NCI-H69 (cell line): ENCODE measurements at regions not wholly inside any gene's neighbourhood (a gene's known extent, or its start where the extent isn't known, plus 50 kb on each side); places are given as distances from the start of the nearest gene placed in this dataset.

Source experiments
- DNase-seq: peaks from one replicate; lab custom pipeline; 2025; lab: John Stamatoyannopoulos, UW

DNA sequence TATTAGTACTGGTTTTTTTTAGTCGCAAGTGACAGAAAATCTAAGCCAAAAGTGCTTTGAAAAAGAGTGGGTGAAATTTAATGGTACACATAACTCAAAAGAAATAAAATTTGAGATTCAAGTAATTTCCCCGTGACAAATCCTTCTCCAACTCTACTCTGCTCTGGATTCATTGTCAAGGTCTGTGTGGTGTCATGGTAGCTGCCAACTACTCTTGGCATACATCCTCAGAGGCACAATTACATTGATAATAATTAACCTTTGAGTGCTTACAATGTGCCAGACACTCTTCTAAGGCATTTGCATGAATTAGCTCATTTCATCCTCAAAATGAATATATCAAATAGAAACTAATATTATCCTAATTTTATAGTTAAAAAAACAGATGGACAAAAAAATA lies 1153.9 kb upstream of the NCAM2 start:
- no peak for DNase-seq

DNA sequence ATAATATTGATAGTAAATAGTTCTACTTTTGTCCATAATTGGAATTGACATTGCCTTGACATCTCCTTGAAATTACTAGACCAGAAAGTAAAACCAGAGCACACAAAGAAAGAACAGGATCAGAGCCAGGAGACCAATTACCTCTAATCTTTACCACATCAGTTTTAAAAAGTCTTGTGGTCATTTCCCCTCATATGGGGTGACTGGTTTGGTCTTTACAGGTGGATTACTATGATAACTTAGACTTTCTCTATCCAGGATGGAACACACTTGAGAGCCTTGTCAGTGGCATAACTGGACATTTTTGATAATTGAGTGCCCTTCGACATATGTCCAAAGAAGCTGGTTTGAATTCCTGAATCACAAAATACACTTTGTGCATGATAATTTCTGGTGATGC lies 1148.1 kb upstream of the NCAM2 start:
- no peak for DNase-seq

DNA sequence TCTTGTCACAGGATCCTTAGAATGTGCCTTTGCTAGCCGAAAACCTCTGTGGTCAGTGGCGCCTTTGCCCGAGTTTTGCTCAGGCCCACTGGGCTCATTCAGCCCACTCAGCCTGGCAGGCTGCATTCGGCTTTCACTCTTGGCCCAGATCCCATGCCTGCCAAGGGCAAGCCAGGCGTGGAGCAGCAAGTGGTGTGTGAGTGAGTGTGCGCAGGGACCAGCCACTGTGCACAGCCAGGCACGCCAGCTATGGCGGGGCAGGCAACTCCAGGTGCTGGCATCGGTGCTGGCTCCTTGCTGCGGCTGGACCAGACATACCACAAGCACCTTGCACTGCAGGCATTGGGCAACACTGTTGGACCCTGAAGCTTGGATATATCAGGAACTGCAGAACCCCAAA lies 1145.1 kb upstream of the NCAM2 start:
- no peak for DNase-seq

DNA sequence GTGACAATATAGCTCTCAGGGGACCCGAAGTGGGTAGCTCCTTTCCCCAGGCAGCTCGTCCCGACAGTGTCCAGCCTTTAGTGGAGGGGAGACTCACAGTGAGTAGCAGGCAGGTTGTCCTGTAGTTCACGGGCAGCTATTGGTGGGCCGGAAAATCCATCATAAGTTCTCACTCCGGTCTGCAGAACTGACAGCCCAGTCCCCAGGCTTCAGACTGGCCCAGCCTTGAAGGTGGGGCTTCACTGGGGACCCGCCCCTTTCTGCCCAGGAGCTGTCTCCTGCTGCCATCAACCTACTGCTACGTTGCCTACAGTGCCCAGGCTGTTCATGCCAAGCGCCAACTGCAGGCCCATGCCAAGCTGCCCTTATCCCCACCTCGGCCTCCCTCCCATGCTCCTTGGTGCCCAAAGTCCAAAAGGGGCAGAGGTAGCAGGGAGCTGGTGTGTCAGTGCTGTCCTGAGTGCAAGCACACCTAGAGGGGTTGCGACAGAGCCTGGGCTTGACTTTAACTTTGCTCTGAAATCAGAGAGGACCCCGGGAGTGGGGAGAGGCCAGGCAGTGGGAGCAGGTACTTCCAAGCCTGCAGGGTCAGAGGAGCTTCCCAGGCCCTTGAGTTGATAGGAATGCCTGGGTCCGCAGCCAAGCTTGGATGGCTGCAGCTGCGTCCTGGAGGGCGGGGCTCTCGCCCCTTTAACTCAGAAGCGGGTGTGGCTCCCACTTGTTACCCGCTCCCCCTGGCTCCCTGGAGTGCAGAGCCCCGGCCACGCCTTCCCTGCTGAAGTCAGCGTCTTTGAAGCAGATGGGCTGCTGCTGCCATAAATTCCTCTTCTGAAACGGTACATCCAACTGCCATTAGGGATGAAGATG lies 1144.3 kb upstream of the NCAM2 start:
- DNase-seq: peak; percentile 96

DNA sequence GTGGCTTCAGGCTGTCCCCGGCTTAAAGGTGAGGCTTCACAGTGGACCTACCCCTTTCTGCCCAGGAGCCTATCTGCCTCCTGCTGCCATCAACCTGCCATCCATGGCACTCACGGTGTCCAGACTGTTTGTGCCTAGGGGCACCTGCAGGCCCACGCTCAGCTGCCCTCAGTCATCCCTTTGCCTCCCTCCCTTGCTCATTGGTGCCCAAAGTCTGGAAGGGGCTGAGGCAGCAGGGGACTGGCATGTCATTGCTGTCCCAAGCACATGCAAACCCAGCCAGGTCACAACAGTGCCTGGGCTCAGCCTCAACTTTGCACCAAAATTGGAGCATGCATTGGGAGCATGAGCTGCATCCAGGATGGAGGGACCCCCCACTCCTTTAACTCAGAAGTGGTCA lies 1142.7 kb upstream of the NCAM2 start:
- no peak for DNase-seq

DNA sequence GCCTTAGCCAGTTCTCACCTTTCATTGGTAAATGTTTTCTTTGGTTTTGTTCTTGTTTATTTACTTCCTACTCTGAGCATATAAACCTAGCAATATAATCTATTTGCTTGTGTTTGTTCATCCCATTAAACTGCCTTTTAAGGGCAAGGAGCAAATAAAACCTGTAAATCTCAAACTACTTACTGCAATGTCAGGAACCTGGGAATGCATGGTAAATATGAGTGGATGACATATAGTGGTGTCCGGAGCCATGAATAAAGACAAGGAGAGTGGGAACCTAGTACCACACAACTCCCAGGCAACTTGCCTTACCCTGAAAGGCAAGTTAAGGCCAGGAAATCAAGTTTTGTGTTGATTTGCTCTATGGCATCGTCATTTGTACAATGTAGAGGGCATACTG lies 1133.7 kb upstream of the NCAM2 start:
- peak; percentile 46 for DNase-seq

DNA sequence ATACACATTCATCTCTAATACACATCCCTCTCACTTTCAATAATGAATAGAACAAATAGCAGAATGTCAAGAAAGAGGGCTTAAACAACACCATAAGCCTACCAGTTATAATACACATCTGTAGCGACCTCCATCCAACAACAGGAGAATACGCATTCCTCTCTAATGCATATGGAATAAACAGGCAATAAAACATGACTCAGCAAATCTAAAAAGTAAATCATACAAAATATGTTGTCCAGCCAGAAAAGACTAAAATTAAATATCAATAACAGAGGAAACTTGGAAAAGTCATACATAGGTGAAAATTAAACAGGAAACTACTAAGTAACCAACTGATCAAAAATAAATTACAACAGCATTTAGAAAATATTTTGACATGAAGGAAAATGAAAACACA lies 1127.5 kb upstream of the NCAM2 start:
- DNase-seq: no peak

DNA sequence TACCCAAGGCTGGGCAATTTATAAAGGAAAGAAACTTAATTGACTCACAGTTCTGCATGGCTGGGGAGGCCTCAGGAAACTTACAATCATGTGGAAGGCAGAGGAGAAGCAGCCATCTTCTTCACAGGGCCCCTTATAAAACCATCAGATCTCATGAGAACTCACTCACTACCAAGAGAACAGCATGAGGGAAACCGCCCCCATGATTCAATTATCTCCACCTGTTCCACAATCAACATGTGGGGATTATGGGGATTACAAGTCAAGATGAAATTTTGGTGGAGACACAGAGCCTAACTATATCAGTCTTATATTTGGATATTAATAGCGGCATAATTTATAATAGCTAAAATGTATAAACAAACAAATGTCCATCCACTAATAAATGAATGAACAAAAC lies 1123.7 kb upstream of the NCAM2 start:
- DNase-seq: no peak

DNA sequence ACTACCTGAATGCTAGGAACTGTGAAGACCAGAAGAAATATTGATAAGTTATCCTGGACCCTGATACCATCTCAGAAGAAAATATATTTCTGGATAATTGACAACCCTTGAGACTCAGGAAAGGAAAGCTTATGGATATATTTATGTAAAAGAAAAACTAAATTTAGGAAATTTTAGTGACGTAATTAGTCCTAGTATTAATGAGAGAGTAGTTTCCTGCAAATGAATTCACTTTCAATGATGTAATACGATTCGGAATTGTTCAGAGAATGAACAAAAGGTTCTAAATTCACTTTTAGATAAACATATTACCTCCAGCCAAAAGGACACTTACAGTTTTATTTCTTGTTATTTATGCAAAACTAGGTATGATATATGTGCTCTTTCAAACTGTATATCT lies 1120.1 kb upstream of the NCAM2 start:
- no peak for DNase-seq

DNA sequence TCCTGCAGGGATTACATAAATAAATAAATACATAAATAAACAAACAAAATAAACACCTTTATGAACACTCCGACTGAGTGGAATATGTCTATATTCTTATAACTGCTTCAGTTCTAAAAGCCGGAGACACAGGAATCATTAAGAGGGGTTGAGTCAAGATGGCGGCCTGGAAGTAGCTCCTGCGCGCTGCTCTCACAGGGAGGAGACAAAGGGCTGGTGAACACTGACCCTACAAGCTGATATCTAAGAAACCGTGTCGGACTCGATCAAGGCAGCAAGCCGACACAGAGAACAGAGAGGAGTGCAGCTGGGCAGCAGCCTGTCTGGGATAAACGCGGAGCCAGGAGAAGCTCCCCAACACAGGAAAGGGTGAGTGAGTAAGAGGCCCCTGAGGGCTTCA lies 1098.6 kb upstream of the NCAM2 start:
- DNase-seq: no peak

DNA sequence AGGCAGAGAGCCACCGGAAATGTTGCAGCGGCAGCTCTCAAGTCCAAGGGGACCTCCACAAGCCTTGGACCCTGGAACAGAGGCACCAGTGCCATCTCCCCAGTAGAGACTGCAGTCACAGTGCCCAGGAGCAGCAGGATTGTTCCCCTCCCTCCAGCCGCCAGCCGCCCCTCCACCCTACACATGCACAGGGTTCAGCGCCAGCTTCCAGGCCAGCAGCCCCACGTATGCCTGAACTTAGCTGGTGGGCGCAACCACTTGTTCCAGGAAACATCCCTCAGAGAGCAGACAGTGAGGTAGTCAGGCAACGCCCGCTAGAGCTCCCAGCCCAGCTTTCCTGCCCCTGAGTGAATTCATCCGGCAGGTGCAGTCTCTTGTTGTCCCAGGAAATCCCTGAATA lies 1098.1 kb upstream of the NCAM2 start:
- no peak for DNase-seq

DNA sequence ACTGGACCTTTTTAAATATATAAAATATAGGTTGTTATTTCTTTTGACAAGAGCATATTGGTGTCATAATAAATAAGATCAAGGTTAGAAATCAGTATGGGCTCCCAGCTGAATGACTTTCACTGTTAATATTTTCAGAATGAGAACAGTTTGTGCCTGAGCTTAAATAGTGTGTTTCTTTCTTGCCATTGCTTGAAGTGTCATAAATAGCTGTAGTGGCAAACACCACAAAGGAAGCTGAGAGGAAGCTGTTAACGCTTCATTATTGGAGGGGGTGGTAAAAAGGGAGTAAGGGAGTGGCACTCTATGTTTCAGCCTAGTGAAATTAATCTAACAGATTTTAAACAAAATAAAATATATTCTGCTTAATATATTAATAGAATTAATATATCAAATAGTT lies 1089.8 kb upstream of the NCAM2 start:
- DNase-seq: peak; percentile 9

DNA sequence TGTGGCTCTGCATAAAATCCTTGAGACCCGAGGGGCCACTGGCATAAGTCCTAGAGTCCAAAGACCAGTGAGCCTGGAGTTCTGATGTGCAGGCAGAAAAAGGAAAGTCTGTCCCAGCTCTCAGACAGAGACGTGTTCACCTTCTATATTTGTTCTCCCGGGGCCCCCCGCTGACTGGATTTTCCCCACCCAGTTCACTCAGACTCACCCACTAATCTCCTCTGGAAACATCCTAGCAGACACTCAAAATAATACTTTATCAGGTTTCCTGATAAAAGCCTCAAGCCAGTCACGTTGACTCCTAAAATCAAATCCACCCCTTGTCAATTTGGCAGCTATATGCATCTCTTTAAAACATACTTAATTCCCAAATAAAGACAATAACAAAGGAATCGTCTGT lies 1084.2 kb upstream of the NCAM2 start:
- DNase-seq: peak; percentile 48

DNA sequence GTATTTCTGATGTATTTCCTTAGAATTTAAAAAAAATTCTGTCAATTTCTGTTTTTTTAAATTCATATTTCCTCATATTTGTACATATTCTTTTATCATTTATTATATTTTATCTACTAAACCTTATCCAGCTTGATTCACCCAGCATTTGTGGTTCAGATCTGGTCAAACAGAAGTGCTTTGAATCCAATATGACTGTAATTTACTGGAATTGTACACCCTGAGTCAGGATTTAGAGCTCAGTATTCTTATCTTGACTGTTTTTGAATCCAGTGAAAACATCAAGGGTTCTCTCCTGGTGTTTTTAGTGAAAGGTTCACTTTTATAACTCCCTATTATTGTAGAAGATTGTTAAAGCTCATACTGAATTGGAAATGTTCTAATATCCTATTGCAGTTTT lies 1077.0 kb upstream of the NCAM2 start:
- DNase-seq: no peak

DNA sequence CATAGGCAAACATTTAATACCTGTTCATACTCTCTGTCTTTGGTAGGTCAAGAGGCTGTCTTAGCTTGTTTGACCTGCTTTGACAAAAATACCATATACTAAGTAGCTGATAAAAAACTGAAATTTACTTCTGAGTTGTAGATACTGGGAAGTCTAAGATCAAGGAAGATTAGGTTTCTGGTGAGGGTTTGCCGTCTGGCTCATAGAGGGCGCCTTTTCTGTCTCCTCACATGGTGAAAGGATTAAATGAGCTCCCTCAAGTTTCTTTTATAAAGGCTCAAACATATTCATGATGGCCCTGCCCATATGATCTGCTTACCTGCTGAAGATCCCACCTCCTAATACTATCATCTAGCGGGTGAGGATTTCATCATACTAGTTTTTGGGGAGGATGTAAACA lies 1076.1 kb upstream of the NCAM2 start:
- no peak for DNase-seq

DNA sequence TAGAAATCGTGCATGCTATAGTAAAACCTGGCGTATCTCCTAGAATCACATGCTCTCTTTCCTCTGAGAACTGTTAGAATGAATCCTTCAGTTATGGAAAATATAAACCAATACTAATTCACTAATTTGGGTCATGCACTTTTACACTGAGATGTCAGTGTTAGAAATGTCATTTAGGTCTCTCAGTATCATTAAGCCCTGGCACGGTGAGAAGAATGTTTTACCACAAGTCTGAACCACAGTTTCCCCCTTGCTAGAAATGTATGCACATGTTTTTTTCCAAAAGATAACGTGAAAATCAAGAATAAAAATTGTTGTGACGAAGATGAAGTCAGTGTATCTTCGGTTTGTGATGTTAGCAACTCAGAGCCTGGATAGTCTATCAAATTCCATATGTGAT lies 1062.7 kb upstream of the NCAM2 start:
- no peak for DNase-seq

DNA sequence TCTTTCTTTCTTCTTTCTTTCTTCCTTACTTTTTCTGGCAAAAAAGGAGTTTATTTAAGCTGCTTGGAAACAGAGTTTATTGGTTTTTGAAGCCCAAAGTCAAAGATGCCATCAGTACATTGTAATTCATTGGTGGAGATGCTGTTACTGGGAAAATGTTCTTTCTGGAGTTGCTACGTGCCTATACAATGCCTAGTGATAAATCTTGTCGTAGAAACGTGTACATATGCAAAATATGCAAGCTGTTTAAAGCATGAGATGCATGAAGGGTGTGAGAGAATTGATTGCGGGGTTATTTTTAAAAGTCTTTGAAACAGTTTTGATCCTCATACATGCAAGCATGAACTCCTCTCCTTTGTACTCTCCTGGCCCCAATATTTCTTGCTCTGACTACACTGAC lies 1060.6 kb upstream of the NCAM2 start:
- DNase-seq: no peak

DNA sequence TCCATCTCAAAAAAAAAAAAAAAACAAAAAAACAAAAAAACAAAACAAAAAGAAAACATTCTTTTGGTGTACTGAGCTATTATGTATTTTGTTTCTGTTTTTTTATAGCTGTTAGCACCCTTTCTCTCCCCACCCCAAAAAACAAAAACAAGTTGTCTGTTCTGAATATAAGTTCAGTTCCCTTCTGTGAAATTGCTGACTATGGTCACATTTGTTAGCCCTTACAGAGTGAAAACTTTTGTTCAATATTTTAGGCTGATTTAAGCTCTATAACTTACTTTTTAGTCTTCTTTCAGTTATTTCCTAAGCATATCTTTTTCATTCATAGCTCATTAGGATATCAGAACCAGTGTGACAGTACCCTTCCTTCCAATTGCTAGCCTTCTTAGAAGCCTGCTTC lies 1056.6 kb upstream of the NCAM2 start:
- no peak for DNase-seq

DNA sequence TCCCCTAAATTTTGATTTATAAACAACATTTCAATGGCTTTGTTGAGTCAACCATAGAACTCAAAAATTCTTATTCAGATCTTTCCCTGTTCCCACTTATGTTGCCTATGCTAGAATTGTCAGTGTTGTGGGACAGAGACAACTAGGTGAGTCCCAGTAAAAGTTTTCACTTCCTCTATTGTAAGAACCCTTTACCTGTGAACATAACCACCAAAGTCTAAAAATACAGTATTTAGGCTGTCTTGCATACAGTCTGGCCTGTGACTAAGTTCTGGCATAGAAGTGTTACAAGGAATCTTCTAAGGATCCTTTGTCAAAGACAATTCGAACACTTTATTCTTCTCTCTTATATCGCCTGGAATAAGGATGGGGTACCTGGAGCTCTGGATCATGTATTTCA lies 1047.9 kb upstream of the NCAM2 start:
- DNase-seq: no peak

DNA sequence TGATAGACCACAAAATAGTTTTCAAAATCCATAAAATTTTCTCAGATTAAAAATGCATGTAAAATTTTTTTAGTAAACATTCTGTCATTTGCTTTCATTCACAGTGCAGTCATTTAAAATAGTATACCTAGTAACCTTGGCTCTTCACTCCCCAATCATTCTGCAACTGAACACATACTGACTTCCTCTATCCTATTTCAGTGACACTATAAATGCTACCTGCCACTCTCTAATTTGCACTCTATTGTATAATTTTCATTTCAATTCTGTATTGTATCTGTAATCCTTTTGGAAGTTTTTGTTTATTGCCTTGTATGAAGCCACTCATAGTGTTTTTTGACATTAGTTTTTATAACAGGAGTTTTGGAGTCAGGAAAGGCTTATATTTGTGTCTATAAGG lies 1029.1 kb upstream of the NCAM2 start:
- DNase-seq: peak; percentile 6

DNA sequence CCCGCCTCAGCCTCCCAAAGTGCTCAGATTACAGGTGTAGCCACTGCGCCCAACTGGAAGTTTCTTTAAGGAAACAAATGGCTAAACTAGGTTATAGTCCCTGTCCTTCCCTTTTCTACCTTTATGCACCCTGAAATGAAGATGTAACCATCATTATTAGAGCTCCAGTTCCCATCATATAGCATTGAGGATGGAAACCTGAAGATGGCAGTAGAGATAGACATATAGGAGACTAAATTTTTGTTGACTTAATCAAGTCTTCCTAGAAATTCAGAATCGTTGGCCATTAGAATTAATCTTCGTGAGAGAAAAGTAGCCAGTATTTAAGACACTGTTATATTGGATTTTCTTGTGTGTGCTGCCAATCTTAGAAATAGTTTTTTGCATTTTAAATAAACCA lies 1016.3 kb upstream of the NCAM2 start:
- DNase-seq: peak; percentile 35

DNA sequence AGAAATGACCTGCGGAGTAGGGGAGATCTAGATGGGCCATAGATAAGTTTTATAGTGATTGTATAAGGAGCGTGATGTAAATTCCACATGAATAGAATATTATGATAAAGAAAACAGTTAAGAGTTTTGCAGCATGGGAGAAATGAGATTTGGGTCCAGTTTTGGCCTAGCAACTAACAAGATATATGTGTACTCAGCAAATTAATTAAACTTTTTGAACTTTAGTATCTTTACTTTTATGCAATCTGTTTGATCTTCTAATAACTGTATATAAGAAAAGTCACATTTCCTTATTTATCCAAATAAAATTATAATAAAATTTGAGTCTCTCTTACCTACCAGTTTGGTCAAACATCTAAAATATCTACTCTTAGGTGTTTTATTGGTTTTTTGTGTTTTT lies 1011.8 kb upstream of the NCAM2 start:
- DNase-seq: no peak

DNA sequence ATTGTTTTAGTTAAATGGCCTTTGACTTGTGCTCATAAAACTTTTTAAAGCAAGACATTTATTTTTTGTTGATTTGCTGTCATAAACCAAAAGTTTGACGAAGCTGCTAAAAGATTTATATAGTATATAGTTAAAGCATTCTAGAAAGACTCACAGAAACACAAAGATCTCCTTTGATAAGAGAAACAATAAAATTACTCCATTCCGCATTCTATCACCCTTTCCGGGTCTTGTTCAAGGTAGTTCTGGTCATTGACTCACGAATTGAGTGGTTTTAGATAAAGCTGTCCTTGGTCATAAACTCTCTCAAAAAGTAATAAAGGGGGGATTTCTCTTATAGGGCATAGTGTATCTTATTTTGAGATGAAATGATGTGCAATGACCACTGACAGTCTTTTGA lies 1010.5 kb upstream of the NCAM2 start:
- no peak for DNase-seq

DNA sequence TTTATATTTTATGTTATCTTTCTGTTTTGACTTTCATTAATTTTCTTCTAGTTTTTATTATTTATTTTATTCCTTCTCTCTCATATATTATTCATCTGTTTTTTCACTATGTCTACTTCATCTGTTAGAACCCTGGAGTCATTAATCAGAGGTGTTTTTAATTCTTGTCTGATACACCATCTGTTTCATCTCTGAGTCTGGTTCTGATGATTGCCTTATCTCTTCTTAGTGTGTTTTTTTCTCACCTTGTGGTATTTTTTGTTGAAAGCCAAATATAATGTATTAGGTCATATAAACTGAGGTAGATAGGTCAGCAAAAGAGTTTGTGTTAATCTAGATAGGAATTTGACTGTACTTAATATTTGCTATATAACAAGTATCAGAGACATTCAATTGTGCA lies 1005.7 kb upstream of the NCAM2 start:
- DNase-seq: no peak
